Kidney glomerular epithelial cell (primary cell): ENCODE measurements at regions not wholly inside any gene's neighbourhood (a gene's known extent, or its start where the extent isn't known, plus 50 kb on each side); places are given as distances from the start of the nearest gene placed in this dataset.
"Not testable (repeated sequence)": the region's sequence is repeated elsewhere in the genome, so short reads cannot be mapped to it uniquely, and the experiment has no call there.

Experiments
- DNase-seq: peaks from one replicate; lab custom pipeline; 2025; lab: John Stamatoyannopoulos, UW

DNA sequence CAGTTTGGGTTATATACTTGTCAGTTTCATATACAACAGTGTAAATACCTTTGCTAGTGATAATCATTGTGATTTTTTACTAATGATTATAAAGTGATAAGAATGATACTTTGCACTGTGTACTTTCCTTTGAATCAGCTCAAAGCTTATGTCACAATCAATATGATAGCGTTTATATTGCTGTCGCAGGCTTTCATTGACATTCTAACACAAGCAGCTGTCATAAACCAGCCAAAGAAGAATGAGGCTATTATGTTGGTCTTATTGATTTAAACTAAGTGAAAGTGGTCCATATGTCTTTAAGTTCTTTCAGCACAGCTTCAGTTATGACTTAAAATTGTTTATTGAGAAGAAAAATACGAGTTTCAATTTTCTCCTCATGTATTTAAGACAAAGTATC lies 272.7 kb upstream of the RGMB start:
- DNase-seq, result no peak

GRCh38 chr5:98503616-98504015 lies 269.8 kb upstream of the RGMB start:
- no peak for DNase-seq

- no peak for DNase-seq
Measured at GRCh38 chr5:98504505-98504904, 269.0 kb upstream of the RGMB start.

DNA sequence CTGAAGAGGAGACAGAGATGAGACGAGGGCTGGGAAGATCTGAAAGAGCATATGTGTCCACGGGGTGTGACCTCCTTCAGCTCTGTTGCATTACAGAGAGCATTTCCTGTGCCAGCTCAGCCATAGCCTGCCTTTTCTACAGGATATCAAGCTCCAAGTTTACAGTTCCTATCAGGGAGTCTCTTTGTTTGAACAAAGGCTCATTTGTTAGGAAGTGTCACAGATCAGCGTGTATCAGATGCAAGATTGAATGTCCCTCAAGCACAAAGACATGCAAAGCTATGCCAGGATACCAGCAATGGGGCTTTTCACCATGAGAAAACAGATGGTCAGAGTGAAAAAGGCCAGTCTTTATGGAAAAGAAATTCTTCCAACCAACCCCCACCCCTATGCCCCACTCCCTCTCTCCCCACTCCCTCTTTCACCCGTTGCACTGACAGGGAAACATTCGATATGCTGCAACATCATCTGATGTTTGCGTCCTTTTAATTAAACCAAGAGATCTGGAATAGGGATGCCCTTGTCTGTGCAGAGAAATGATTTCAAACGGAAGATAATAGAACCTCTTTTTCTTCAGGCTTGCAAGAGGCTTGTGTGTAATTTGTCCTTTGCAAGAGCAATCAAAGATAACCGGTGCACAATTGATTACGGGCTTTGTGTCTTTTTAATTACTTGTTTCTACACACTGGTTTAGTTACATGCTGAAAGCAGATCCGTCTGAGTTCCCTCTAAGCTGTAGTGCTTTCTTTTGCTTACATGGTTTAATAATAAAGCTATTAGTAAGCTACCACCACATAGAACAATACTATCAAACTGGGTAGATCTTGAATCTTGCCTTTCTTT lies 263.1 kb upstream of the RGMB start:
- no peak for DNase-seq

DNA sequence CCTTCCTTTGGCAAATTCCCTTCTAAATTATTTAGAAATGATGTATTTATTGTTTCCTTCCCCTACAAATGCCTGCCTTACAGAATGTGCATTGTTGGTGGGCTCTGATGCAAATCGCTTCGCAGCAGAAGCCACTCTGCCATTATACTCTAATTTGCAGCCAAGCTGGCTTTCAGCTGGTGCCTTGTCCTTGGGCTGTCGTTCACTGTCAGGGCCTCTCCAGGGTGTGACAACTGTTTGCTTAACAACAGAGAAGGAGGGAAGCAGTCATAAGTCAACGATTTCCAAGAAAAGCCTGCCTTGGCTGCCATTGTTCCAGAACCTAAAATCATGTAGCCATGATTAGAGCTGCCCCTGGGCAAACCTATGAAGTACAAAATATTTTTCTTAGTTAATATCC lies 260.1 kb upstream of the RGMB start:
- no peak for DNase-seq

DNA sequence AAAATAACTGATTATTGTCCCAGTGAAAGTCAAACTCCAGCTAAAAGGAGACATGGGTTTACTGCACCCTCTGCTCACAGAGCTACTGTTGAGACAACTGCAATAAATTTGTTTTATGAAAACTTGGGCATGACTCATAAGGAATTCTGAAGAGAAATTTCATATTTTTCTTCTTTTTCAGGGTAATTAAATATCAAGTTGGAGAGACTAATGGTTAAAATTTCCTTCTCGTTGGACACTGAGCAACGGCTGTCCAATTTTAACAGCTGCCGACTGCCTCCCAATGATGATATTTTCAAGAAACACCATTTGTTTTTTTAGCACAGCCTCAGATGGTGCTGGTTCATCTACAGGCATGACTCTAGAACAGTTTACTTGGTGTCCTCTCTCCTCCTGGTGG lies 259.2 kb upstream of the RGMB start:
- no peak for DNase-seq

- no peak for DNase-seq
Measured at GRCh38 chr5:98516701-98517100, 256.8 kb upstream of the RGMB start.

DNA sequence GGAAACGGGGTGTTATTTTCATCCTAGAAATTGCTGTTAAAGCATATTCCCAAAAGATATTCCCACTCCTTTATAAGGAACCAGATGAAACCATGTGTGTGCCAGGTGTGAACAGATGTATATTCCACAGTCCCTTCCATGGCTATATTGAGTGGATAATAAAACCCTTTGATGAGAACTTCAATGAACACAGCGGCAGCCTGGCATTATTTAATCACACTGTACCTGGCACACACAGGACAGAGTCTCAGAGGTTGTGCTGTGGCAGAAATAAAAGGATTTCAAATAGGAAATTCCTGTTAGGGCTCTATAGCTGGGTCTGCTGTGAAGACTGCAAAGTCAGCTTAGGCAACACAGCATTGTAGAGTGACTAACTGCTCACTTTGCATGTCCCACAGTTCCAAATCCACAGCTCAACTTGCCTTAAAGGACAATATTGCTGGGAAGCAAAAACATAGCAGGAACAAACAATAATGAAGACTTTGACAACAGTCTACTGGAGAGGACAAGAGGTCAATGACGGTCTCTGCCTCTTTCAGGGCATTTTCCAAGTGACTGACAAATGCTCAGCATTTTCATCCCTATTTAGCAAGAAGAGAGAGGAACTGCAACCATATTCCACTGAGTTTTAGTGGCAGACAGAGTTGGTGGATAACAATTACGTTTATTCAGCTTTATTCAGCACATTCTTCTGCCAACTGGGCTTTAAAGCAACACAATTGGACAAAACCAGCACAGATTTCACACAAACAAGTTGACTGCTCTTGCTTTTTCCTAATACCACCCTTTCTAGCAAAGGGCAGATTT lies 255.7 kb upstream of the RGMB start:
- DNase-seq, result no peak

DNA sequence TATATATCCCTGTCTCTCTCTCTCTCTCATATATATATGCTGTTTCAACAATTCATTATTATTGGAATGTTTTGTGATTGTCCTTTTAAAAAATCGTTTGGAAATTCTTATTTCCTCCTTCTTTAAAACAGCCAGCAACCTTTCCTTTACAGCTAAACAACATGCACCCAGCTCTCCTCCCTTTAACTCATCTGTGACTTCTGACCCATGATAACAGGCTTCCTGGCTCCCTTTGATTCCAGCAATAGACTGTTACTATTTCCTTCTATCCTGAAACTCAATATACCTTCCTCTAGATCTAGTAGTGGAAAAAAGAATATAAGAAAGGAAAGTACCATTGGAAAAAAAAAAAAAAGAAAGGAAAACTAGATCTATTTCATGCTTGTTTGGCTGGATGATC lies 254.7 kb upstream of the RGMB start:
- DNase-seq, result no peak

DNA sequence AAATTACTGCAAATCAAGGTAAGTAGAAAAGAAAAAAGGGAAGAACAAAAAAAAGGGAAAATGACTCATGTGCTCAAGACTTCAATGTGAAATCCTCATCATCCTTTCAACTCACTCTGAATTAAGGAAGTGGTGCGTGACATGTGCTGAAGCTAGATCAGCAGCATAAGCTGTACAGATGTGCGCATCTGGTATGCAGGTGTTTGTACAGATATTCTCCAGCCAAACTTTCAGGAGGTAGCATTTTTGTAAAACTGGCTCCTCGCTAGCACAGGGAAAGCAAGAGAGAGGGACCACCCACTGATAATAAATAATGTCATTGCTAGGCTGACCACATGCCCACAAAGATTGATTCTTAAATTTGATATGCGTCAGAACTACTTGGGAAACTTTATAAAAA lies 253.9 kb upstream of the RGMB start:
- DNase-seq, result no peak

- DNase-seq, result no peak
Measured at GRCh38 chr5:98521821-98522220, 251.6 kb upstream of the RGMB start.

DNA sequence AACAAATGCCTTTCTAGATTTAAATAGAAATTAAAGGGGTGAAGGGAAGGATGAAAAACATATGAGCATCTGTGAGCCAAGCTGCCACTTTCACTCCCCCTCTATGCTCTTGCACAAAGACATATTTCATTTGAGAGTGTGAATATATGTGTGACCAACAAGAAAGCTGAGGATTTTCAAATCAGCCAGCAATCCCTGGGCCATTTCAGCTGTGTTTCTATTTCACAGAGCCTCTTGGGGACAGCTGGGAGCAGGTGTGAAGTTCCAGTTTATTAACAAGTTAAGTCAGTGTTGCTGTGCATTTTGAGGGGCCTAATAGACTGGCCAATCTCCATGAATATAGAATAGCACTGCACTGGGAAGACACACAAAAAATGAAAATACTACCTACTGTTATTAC lies 248.7 kb upstream of the RGMB start:
- no peak for DNase-seq

- DNase-seq, result no peak
Measured at GRCh38 chr5:98527846-98528245, 245.6 kb upstream of the RGMB start.

GRCh38 chr5:98529321-98529720 lies 244.1 kb upstream of the RGMB start:
- DNase-seq, result no peak

DNA sequence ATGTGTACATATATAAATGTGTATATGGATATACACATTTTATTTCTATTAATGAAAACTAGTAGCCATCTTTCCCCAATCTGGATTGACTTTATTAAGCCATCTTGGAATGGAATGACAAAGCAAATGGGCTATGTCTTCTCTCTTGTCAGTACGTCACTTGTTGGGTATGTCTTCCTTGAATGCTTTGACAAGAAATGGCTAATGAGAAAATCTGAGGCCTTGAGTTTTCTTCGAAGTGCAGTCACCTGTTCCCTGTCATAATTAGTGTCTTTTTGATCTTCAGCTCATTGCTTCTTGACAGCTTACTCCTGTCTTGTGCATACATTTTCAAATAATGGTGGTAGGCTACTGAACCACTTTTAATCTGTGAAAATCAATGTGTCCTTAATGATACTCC lies 243.2 kb upstream of the RGMB start:
- no peak for DNase-seq

DNA sequence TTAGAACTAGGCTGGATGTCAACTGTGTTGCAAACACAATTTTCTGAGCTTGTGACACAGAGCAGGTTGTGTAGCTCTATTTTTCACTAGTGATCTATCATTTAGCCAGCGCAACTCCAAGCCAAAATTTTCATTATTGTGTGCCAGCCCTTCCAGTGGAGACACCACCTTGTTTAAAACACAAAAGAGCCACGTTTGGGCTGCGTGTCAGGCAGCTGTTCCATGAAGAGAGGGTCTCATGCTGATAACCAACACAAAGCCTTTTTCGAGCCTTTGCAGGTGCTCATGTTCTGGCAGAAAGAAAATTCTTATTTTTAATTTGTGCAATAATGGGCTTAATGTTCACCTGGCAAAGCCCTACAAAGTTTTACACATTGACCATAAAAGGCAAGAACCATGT lies 237.6 kb upstream of the RGMB start:
- DNase-seq, result no peak

GRCh38 chr5:98540056-98540455 lies 233.4 kb upstream of the RGMB start:
- DNase-seq, result no peak

DNA sequence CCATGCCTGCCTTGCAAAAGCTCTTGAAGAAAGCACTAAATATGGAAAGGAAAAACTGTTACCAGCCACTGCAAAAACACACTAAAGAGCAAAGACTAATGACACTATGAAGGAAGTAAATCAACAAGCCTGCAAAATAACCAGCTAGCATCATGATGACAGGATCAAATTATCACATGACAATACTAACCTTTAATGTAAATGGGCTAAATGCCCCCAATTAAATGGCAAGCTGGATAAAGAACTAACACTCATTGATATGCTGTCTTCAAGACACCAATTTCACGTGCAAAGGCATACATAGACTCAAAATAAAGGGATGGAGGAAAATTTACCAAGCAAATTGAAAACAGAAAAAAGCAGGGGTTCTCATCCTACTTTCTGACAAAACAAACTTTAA lies 231.8 kb upstream of the RGMB start:
- DNase-seq, result no peak

DNA sequence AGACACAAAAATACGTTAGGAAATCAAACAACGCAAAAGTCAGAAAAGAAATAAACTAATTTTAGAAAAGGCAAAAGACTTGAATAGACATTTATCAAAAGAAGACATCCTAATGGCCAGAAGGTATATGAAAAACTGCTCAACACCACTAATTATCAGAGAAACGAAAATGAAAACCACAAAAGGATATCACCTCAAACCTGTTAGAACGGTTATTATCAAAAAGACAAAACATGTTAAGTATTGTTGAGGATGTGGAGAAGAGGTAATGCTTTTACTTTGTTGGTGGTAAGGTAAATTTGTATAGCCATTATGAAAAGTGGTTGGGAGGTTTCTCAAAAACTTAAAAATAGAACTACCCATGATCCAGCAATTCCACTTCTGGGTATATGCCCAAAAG lies 230.0 kb upstream of the RGMB start:
- no peak for DNase-seq

DNA sequence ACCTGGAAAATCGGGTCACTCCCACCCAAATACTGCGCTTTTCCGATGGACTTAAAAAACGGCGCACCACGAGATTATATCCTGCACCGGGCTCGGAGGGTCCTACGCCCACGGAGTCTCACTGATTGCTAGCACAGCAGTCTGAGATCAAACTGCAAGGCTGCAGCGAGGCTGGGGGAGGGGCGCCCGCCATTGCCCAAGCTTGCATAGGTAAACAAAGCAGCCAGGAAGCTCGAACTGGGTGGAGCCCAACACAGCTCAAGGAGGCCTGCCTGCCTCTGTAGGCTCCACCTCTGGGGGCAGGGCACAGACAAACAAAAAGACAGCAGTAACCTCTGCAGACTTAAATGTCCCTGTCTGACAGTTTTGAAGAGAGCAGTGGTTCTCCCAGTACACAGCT lies 226.5 kb upstream of the RGMB start:
- DNase-seq, result not testable (repeated sequence)

DNA sequence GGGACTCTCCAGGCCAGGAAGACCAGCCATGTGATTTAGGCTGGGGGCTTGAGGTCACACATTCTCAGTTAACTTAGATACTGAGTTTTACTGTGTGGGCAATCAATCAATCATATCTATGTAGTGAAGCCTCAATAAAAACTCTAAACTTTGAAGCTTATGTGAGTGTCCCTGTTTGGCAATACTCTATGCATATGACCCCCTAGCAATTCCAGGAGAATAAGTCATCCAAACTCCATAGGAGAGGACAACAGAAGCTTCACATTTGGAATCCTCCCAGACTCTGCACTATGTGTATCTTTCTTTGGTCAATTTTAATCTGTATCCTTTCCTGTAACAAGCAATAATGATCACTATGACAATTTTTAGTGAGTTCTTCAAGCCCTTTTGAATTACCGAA lies 216.8 kb upstream of the RGMB start:
- no peak for DNase-seq

GRCh38 chr5:98557916-98558315 lies 215.5 kb upstream of the RGMB start:
- peak; percentile 54 for DNase-seq

- no peak for DNase-seq
Measured at GRCh38 chr5:98563885-98564653, 209.4 kb upstream of the RGMB start.
